ENCODE measurements at regions not wholly inside any gene's neighbourhood (a gene's known extent, or its start where the extent isn't known, plus 50 kb on each side); places are given as distances from the start of the nearest gene placed in this dataset.

DNA sequence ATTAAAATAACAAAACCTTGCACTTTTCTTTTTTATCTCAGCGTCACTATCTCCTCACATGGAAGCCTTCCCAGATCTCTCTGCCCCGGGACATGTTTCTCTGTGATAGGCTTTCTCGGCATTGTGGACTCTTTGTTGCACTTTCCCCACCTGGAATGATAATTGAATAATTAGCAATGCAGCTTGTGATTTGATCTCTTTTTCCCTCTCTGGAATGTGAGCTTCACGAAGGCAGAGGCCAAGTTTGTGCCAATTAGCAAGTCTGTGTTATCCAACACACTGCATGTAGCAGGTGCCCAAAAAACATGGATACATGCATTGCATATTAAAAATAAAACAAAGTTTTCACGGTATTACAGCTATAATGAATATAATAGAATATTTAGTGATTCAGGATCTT lies 431.2 kb downstream of the HAPSTR1 start:
- TF ChIP-seq EZH2phosphoT487 (IDR thresholded peaks at IDR 0.05; ENCODE audit: insufficient read depth, low read depth) = no peak
- TF ChIP-seq EZH2 (IDR thresholded peaks at IDR 0.05; ENCODE audit: insufficient read depth, poor library complexity, severe bottlenecking) = no peak
